ENCODE measurements at regions not wholly inside any gene's neighbourhood (a gene's known extent, or its start where the extent isn't known, plus 50 kb on each side); places are given as distances from the start of the nearest gene placed in this dataset.

- no peak for TF ChIP-seq CTCF (IDR thresholded peaks at IDR 0.05)
- TF ChIP-seq POLR2A (IDR thresholded peaks at IDR 0.05): no peak
These were observed 1517.4 kb upstream of the LRRTM3 start for GRCh38 chr10:65408401-65408800.

Data from esophagus squamous epithelium (tissue), 4 donors.